Stimulated activated CD8-positive, alpha-beta memory T cell treated with anti-CD3 and anti-CD28 coated beads, Interleukin-12 subunit alpha, Interleukin-12 subunit beta, amount 100 ng/mL, for 4 hours (primary cell): ENCODE measurements at regions not wholly inside any gene's neighbourhood (a gene's known extent, or its start where the extent isn't known, plus 50 kb on each side); places are given as distances from the start of the nearest gene placed in this dataset.
"Not testable (repeated sequence)": the region's sequence is repeated elsewhere in the genome, so short reads cannot be mapped to it uniquely, and the experiment has no call there.

ENCODE experiments used
- DNase-seq: peaks from one replicate; pipeline ENCODE4 v3.0.0-alpha.2; 2020; ENCODE audit warnings: low read depth

GRCh38 chr16:65833171-65833871 is 533.2 kb upstream of the CDH5 start:
- DNase-seq, result no peak

- no peak for DNase-seq
Measured at GRCh38 chr16:65832679-65833078, 533.8 kb upstream of the CDH5 start.

DNA sequence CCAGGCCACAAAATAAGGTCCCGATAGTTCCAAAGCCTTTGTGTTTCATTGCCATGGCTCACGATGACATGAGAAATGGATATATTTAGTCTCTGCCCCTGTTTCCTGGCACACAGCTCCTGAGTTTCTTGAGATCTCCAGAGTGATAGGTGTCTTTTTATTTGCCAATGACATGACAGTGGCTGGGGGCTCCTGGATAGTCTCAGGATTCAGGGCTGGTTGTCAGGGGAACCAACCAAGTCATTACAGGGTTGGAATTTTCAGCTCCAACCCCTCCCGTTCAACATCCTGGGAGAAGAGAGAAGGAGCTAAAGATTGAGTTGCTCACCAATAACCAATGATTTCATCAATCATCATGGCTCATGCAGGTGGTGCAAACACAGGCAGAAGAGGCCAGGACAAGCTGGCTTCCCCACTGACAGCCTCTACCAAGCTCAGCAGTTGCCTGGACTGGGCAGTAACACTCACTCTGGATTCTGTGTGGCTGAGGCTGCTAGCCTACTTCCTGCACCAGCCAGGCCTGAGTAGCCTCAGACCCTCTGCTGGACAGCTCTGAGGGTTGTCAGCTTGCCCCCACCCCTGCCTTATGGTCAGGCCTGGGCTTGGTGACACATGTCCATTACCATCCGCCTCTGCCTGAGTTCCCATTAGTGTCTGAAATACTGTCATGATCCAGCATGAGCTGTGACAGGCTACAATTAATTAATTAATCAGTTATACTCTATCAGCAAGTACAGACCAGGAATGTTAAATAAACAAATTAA is 534.4 kb upstream of the CDH5 start:
- no peak for DNase-seq

- DNase-seq, result no peak
Measured at GRCh38 chr16:65829076-65829475, 537.4 kb upstream of the CDH5 start.

DNA sequence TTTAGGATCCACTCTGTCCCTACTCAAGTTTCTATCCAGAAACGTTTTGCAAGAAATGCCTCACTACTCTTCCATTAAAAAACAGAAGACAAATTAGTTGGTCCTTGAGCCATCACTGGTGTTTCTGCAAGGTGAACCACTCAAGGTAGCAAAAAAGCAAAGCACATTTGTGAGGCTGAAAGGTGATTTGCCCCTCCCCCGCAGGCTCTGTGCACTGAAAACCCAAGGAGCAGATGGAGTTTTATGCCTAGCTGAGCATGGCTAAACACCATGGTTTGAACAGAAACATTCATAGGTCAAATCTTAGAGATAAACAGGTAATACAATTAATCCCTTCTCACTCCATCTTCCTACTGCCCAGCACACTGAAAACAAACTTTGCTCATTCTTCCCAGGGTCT is 538.2 kb upstream of the CDH5 start:
- DNase-seq, result no peak

DNA sequence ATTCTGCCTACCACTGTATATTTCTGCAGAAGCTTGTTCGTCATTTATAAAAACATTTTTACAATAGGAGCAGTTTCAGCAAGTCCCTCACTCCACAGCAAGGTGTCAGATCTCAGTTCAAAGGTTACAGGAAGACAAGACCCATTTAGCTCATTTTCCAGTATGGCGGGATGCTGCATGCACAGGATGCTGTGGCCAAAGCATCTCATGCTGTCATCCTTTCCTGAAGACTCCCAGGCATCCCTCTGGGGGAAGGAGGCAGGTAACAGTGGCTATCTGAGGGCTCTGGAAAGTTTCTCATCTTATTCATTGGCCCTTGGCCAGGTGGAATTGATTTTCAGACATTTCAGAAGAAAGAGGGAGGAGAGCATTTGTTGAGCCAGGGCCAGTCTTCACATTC is 539.3 kb upstream of the CDH5 start:
- DNase-seq, result no peak

- DNase-seq, result no peak
Measured at GRCh38 chr16:65825191-65825856, 541.2 kb upstream of the CDH5 start.

GRCh38 chr16:65822148-65822547 is 544.3 kb upstream of the CDH5 start:
- DNase-seq, result no peak

GRCh38 chr16:65819136-65819898 is 547.2 kb upstream of the CDH5 start:
- no peak for DNase-seq

DNA sequence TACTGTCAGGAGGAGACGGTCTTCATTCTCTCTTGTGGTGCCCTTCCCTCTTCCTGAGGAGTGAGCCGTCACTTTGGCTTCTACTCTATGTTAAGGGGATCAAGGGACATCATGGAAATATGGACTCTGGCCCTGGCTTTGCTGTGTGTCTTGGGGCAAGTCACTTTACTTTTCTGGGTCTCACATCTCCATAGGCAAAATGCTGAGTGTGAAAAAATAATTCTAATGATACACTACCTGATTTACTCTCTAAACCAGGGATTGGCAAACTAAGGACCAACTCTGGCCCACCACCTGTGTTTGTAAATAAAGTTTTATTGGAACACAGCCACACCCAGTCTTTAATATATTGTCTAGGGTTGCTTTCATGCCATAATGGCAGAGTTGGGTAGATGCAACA is 548.7 kb upstream of the CDH5 start:
- no peak for DNase-seq

- DNase-seq, result no peak
Measured at GRCh38 chr16:65817066-65817465, 549.4 kb upstream of the CDH5 start.

GRCh38 chr16:65816556-65816955 is 549.9 kb upstream of the CDH5 start:
- DNase-seq, result no peak

DNA sequence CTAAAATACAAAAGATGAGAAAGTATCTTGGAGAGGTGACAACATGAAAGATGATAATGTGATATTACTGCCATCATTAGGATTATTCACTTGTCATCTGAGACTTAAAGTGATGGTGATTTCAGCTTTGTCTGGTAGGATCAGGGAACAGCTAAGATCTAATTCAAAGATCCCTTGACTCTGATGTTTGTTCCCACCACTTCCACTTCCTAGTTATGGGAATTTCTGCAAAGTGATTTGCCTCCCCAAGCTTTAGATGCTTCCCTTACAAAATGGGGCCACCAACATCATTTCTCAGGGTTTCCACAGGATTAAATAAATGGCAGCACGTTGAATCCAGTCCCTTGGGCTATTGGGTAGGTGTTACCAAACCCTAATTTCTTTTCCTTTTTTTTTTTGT is 550.8 kb upstream of the CDH5 start:
- no peak for DNase-seq

GRCh38 chr16:65813879-65814278 is 552.6 kb upstream of the CDH5 start:
- not testable (repeated sequence) for DNase-seq

DNA sequence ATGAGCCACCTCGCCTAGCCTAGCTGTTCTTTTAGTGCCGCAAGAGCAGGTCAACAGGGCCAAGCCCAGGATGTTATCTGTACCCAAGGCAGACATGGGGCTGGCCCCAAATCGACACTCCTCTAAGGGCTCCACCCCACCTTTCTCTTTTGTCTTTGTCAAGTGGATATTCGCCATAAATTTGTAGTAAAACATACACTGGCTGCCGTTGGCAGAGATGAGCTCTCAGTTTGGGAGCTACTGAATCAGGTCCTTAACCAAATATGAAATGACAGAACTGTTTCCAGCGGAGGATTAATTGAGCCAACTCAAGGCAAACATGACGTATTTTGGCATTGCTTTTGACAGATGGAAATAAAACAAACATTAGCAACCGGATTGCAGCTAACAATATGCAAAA is 556.9 kb upstream of the CDH5 start:
- DNase-seq, result no peak

- no peak for DNase-seq
Measured at GRCh38 chr16:65808790-65809189, 557.7 kb upstream of the CDH5 start.

DNA sequence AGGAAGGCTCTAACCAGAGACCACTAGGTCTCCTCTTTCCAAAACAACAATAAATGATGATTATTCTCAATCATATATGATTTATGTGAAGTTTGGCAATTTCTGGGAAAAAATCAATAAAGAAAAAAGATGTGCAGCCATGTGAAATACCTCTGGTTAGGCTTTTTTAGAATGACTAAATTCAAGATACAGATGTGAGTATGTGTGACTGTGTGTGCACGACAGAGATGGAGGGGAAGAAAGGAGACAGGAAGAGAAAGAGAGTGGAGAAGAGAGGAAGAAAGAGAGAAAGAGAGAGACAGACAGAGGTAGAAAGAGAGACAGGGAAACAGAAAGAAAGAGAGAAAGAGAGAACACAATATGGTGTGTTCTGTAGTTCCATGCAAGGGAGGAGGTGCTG is 558.6 kb upstream of the CDH5 start:
- DNase-seq, result no peak

DNA sequence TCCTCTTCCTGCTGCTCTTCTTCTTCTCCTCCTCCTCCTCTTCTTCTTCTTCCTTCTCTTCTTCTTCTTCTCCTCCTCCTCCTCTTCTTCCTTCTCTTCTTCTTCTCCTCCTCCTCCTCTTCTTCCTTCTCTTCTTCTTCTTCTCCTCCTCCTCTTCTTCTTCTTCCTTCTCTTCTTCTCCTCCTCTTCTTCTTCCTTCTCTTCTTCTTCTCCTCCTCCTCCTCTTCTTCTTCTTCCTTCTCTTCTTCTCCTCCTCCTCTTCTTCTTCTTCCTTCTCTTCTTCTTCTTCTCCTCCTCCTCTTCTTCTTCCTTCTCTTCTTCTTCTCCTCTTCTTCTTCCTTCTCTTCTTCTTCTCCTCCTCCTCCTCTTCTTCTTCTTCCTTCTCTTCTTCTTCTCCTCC is 560.8 kb upstream of the CDH5 start:
- DNase-seq, result not testable (repeated sequence)

- no peak for DNase-seq
Measured at GRCh38 chr16:65796481-65796880, 570.0 kb upstream of the CDH5 start.

DNA sequence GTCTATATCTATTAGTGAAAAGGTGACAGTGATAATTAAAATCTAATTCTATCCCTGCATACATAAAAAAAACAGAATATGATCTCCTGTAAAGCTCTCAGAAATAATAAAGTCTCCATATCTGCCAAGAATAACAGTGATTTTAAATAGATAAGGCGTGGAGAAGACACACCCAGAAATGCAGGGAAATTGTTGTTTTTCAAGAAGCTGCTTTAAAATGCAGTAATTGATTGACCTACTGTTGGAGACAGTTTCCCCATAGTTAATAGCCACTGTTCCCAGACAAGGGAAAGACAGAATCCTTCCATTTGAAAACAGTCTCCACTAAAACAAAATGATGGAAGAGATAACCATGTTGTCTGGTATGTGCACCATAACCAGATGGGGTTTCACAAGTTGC is 571.5 kb upstream of the CDH5 start:
- DNase-seq, result no peak

DNA sequence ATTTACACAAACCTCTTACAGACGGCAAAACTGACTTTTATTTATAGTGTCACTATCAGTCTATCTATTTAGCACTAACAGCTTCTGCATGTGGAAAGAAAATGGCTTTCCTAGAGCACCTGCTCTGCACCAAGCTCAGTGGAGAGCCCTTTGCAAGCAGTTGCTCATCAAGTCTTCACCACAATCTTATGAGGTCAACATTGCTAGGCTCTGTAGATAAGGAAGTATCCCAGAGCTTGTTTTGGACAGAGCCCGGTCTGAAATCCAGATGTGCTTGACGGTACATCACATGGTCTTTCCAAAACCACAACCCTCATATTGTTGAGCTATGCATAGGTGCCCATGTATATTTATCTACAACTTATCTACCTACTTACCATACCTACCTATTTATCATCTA is 572.7 kb upstream of the CDH5 start:
- no peak for DNase-seq

- DNase-seq, result no peak
Measured at GRCh38 chr16:65790768-65791167, 575.7 kb upstream of the CDH5 start.
